ENCODE measurements at regions not wholly inside any gene's neighbourhood (a gene's known extent, or its start where the extent isn't known, plus 50 kb on each side); places are given as distances from the start of the nearest gene placed in this dataset.
A peak's percentile ranks its signal among the peaks of the same experiment; 100 is the strongest.

DNA sequence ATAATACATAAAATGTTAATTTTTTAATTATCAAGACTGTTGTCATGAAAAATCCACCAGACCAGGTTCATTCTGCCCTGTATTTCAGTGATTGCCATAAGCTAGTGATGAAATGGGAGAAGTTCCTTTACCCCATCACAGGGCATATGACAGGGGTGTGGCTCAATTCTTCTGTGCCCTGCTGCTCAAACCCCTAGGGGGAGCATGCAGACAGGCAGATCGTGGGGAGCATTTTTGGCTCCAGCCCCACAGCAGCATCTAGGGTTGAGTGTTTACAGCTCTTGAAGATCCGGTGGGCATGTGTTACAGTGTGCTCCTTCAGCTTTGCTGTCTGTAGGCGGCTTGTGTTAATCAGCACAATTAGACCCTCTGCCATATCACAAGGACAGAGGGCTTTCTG lies 700.7 kb downstream of the PCDH18 start:
- ChIA-PET POLR2A (no interaction called here), RAD21 (ENCODE audit: unreplicated experiment) (interaction anchor here (1.3 to 2.2 kb wide), 2 partner anchors 30 to 33 kb away, joined by 3 to 6 read pairs; no protein-coding TSS in a partner anchor), SMC1A (ENCODE audit: uncharacterized antibody, unreplicated experiment) (interaction anchor here (0.8 to 1.8 kb wide), 3 partner anchors 11 to 118 kb away, joined by 3 to 4 read pairs (median 4); no protein-coding TSS in a partner anchor), CTCF (interaction anchor here (0.6 to 1.4 kb wide), 4 partner anchors 23 to 33 kb away, joined by 3 to 6 read pairs (median 4); no protein-coding TSS in a partner anchor)
- H2AFZ ChIP-seq (ENCODE audit: control insufficient read depth, low read depth, low read length) = no peak overlapping the region
- H3K79me2 ChIP-seq (ENCODE audit: control insufficient read depth, insufficient read depth, low read length) = no peaks in the 10 kb centered on the region
- TF ChIP-seq, protein P1, sequence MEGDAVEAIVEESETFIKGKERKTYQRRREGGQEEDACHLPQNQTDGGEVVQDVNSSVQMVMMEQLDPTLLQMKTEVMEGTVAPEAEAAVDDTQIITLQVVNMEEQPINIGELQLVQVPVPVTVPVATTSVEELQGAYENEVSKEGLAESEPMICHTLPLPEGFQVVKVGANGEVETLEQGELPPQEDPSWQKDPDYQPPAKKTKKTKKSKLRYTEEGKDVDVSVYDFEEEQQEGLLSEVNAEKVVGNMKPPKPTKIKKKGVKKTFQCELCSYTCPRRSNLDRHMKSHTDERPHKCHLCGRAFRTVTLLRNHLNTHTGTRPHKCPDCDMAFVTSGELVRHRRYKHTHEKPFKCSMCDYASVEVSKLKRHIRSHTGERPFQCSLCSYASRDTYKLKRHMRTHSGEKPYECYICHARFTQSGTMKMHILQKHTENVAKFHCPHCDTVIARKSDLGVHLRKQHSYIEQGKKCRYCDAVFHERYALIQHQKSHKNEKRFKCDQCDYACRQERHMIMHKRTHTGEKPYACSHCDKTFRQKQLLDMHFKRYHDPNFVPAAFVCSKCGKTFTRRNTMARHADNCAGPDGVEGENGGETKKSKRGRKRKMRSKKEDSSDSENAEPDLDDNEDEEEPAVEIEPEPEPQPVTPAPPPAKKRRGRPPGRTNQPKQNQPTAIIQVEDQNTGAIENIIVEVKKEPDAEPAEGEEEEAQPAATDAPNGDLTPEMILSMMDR (IDR thresholded peaks at IDR 0.05 in 2 of 3, conservative IDR thresholded peaks at IDR 0.05 in 1 of 3; ENCODE audit: control insufficient read depth in 2 of 3, extremely low read depth in 1 of 3, insufficient read depth in 1 of 3, low read depth in 3 of 3, low read length in 3 of 3) = peak in 2 of 3 experiments; percentile 15 to 33; a peak in 3 of 6 replicates
- TF ChIP-seq, protein P2, sequence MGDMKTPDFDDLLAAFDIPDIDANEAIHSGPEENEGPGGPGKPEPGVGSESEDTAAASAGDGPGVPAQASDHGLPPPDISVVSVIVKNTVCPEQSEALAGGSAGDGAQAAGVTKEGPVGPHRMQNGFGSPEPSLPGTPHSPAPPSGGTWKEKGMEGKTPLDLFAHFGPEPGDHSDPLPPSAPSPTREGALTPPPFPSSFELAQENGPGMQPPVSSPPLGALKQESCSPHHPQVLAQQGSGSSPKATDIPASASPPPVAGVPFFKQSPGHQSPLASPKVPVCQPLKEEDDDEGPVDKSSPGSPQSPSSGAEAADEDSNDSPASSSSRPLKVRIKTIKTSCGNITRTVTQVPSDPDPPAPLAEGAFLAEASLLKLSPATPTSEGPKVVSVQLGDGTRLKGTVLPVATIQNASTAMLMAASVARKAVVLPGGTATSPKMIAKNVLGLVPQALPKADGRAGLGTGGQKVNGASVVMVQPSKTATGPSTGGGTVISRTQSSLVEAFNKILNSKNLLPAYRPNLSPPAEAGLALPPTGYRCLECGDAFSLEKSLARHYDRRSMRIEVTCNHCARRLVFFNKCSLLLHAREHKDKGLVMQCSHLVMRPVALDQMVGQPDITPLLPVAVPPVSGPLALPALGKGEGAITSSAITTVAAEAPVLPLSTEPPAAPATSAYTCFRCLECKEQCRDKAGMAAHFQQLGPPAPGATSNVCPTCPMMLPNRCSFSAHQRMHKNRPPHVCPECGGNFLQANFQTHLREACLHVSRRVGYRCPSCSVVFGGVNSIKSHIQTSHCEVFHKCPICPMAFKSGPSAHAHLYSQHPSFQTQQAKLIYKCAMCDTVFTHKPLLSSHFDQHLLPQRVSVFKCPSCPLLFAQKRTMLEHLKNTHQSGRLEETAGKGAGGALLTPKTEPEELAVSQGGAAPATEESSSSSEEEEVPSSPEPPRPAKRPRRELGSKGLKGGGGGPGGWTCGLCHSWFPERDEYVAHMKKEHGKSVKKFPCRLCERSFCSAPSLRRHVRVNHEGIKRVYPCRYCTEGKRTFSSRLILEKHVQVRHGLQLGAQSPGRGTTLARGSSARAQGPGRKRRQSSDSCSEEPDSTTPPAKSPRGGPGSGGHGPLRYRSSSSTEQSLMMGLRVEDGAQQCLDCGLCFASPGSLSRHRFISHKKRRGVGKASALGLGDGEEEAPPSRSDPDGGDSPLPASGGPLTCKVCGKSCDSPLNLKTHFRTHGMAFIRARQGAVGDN (IDR thresholded peaks at IDR 0.05) = no peak
- 43% methylated on average over 2 of the region's 3 CpGs for WGBS (ENCODE audit: insufficient coverage, insufficient replicate concordance, low lambda C conversion rate, missing lambda C conversion rate)
- H3K36me3 ChIP-seq (ENCODE audit: control insufficient read depth in 2 of 2, insufficient read depth in 2 of 2, low read length in 1 of 2) = no peaks in the 10 kb centered on the region
- no peaks in the 10 kb centered on the region for H3K27me3 ChIP-seq (replicated peaks in 1 of 2; ENCODE audit: control insufficient read depth in 2 of 2, insufficient read depth in 2 of 2, low read length in 1 of 2)
- in situ Hi-C loops (cut with MboI) = no loop called here
- no peak overlapping the region for H3K9ac ChIP-seq (ENCODE audit: control insufficient read depth, insufficient read depth, low read length)
- no peak overlapping the region for H3K4me2 ChIP-seq (ENCODE audit: control insufficient read depth, insufficient read depth)
- intact Hi-C loops (cut with micrococcal nuclease; ENCODE audit: unreplicated experiment) = no loop called here
- DNase-seq (ENCODE audit: low read depth, low spot score) (no peak), ATAC-seq (peak; percentile 82), FAIRE-seq (no peak)
- no peaks in the 10 kb centered on the region for H4K20me1 ChIP-seq (ENCODE audit: control insufficient read depth, insufficient read depth)
- no peaks in the 10 kb centered on the region for H3K4me1 ChIP-seq (ENCODE audit: control insufficient read depth, insufficient read depth, low read length)
- no peaks in the 10 kb centered on the region for H3K9me3 ChIP-seq (replicated peaks; ENCODE audit: control insufficient read depth, insufficient read depth, low read length)
- H3K27ac ChIP-seq (ENCODE audit: control insufficient read depth, insufficient read depth) = no peak overlapping the region
- no TSS peak for BruUV-seq (replicated peaks)
- no peak overlapping the region for H3K4me3 ChIP-seq
